Glomerular visceral epithelial cell (primary cell): ENCODE measurements at regions not wholly inside any gene's neighbourhood (a gene's known extent, or its start where the extent isn't known, plus 50 kb on each side); places are given as distances from the start of the nearest gene placed in this dataset.
"Not testable (repeated sequence)": the region's sequence is repeated elsewhere in the genome, so short reads cannot be mapped to it uniquely, and the experiment has no call there.

ENCODE experiments used
- DNase-seq: peaks from one replicate; pipeline ENCODE4 v3.0.0-alpha.2; 2016; ENCODE audit errors: extremely low spot score

DNA sequence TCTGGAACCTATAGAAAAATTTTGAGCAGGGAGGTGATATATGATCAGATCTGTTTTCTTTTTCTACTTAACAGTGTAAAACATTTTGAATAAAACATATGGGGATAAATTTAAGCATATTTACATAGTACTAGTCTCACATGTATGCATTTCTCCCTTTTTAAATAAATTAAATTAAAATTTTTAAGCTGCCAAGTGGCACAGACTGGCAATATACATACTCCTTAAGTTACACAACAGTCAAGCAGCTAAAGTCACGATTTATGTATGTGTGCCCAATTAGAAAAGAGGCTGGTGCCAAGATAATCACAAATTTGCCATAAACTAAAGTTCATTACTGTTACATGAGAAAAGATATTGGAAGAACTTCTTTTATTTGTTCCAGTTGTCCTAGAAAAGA, 532.0 kb downstream of the RWDD3 start:
- no peak for DNase-seq

DNA sequence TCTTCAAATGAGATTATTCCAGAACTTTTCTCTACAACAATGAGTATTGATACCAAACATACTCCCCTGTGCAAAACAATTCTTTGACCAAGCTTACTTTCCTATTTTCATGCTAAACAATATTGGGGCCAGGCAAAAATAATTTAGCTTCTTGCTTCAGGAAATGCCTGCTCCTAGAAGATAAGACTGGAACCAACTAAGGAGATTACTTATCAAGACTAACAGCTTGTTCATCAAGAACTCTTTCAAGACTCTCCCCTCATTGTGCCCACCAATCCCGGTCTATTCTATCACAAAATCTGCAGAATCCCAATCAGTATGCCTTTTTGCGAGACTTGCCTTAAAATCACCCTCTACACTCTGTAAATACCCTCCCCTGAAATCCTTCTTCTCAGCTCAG, 536.6 kb downstream of the RWDD3 start:
- DNase-seq: no peak

DNA sequence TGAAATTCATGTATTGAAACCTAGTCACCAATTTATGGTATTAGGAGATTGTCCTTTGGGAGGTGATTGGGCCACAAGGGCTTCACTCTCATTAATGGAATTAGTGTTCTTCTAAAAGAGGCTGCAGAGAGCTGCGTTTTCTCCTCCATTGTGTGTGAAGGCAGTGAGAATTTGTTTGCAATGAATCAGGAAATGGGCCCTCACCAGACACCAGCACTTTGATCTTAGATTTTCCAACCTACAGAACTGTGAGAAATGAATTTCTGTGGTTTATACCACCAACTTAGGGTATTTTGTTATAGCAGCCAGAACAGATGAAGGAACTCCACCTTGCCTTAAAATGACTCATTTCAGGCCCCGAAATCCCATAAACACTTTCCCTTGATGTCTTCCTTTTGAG, 544.2 kb downstream of the RWDD3 start:
- no peak for DNase-seq

DNA sequence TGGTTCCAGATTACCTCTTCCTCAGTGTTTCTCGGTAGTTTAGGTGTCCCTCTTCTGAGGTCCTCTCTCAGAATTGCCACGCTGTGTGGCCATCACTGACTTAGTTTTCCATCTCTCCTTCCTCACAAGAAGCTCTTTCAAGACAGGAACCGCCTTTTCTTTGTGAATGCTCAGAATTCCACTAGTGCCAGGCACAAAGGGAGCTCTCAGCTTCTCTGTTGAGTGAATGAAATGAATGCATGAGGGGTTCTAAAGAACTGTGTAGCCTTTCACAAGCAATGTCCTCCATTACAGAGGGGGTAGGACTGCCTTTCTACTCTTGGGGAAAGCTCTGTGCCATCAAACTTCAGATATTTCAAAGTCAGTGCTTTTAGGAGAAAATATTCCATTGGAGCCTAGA, 546.8 kb downstream of the RWDD3 start:
- no peak for DNase-seq

DNA sequence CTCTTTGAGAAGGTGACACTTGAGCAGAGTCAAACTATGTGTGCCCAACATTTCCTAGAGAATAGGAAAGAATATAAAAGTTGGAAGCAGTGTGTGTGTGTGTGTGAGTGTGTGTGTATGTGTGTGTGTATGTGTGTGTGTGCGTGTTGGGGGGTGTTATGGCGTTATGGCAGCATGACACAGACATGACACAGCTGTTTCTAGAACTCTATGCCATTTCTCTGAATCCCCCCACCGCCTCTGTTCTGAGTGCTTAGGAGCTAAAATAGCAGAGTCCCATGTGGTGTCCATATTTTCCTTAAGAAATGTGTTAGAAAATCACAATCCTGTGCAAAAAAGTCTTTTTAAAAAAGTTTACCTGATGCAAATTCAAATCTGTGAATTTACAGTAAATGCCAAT, 556.1 kb downstream of the RWDD3 start:
- DNase-seq: no peak

DNA sequence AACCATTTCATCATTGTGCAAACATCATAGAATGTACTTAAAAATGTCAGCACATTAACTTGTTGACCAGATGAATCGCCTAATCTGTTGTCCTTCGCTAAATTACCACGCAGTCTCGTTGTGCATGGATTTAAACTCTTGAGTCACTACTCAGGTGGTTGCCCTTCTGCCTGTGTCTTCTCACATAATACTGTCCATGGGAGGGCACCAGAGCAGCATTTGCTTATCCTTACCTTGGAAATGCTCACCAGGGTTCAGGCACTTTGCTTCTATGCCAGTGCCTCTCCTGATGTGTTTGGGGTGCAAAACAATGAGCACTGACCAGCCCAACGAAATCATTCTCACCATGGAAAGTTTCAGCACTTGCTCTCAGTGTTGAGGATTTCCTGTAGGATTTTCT, 559.9 kb downstream of the RWDD3 start:
- DNase-seq: no peak

DNA sequence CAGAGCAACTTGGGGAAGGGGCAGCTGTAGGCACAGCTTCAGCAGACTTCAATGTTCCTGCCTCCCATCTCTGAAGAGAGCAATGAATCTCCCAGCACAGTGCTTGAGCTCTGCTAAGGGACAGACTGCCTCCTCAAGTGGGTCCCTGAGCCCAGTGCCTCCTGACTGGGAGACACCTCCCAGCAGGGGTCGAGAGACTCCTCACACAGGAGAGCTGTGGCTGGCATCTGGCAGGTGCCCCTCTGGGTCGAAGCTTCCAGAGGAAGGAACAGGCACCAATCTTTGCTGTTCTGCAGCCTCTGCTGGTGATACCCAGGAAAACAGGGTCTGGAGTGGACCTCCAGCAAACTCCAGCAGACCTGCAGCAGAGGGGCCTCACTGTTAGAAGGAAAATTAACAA, 563.8 kb downstream of the RWDD3 start:
- not testable (repeated sequence) for DNase-seq

DNA sequence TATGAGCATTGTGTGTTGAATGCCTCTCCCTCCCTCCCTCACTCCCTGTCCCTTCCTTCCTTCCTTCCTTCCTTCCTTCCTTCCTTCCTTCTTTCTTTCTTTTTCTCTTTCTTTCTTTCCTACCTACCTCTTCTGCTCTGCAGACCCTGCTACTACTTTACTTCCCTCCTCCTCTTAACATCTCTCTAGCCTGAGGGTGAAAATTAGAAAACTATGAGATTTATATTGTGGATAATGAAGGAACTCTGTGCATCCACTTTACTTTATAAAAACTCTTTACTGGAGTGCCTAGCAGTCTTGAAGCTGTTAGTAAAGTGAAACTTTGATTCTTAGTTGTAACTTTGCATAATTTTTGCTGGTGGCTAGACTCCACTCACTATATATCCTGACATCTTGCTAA, 572.2 kb downstream of the RWDD3 start:
- no peak for DNase-seq

DNA sequence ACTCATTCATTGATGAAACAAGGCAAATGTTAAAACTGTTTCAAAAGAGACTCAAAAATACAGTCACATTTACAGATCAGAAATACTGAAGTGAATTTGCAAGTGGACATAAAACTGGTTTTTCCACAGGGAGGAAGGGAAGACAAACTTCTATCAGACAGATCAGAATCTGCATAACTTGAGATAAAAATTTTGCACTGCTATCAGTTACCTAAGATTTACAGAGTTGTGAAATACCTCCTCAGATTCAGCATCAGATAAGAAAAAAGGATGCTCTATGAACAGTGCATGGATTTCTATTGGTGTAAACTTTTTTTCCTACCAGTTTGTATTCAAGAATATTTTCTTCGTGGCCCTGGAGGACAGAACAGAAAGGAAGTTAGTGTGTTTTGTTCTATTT, 575.4 kb downstream of the RWDD3 start:
- DNase-seq: no peak

DNA sequence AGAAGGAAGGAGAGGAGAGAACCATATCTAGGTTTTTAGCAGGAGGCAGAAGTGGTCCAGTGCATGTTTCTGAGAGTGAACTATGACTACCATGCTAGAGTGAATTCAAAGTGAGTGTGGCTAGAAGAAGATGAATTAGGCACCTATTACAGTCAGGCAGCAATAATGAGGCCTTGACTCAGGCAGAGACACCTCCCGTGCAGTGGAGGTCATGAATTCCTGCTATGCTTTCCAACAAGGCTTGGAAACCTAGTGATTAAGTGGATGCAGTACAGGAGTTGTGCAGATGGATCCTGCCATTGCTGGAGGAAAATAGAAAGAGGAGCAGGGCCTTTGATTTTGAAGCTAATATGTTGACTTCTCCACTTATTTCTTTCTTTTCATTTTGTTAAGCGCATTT, 581.5 kb downstream of the RWDD3 start:
- no peak for DNase-seq

DNA sequence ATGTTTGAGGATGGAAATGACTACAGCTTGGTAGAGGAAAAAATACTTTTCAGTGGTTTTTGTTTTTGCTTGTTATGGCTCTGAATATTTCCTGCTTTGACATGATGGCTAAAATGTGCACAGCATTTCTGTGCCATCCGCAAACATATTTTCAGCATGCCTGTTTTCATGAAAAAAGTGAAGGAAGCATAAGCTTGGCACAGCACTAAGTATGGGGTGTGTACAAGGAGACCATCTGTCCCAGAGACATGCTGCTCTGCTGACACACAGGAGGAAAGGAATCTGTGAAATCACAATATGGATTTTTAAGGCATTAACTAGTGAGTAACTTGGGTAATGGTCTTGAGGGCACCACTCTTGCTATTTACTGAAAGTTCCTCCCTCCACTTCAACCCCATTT, 595.5 kb downstream of the RWDD3 start:
- DNase-seq: no peak

DNA sequence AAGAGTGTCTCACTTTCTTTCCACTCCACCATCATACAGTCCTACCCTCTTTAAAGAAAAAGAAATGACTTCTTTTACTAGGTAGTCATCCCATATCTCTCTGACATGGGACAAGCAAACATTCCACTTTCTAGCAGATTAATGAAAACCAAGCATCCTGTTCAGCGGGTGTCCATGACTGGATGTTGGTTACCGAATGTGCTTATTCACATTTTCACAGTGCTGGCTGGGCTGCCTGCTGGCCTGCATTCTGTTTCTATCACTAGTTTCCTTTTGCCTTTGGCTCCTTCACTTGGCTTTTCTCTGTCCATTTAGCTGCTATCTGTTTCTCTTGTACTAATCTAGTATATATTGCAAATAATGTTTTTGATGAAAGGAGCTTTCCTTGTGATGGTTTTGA, 598.4 kb downstream of the RWDD3 start:
- DNase-seq: no peak

DNA sequence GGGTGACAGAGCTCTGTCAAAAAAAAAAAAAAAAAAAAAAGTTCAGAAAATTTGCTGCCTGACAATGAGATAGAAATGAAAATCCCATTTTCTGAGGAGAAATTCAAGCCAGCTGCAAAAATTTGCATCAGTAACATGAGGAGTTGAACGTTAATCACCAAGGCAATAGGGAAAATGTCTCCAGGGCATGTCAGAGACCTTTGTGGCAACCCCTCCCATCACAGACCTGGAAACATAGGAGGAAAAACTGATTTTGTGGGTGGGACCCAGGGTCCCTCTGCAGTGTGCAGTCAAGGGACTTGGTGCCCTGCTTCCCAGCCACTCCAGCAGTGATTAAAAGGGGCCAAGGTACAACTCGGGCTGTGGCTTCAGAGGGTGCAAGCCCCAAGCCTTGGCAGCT, 615.4 kb downstream of the RWDD3 start:
- DNase-seq: no peak

DNA sequence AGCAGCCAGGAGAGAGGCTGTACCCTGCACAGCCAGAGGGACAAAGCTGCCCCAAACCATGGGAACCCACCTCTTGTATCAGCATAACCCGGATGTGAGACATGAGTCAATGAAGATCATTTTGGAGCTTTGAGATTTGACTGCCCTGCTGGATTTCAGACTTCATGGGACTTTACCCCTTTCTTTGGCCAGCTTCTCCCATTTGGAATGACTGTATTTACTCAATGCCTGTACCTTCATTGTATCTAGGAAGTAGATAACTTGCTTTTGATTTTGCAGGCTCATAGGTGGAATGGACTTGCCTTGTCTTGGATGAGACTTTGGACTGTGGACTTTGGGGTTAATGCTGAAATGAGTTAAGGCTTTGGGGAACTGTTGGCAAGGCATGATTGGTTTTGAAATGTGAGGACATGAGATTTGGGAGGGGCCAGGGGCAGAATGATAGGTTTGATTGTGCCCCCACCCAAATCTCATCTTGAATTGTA, 616.2 kb downstream of the RWDD3 start:
- no peak for DNase-seq

DNA sequence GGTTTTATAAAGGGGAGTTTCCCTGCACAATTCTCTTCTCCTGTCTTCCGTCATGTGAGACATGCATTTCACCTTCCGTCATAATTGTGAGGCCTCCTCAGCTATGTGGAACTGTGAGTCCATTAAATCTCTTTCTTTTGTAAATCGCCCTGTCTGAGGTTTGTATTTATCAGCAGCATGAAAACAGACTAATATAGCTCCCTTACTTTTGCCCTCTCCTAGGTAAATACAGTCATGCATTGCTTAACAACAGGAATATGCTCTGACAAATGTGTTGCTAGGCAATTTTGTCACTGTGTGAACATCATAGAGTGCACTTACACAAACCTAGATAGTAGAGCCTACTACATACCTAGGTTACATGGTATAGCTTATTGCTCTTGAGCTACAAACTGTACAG, 616.8 kb downstream of the RWDD3 start:
- DNase-seq: no peak

DNA sequence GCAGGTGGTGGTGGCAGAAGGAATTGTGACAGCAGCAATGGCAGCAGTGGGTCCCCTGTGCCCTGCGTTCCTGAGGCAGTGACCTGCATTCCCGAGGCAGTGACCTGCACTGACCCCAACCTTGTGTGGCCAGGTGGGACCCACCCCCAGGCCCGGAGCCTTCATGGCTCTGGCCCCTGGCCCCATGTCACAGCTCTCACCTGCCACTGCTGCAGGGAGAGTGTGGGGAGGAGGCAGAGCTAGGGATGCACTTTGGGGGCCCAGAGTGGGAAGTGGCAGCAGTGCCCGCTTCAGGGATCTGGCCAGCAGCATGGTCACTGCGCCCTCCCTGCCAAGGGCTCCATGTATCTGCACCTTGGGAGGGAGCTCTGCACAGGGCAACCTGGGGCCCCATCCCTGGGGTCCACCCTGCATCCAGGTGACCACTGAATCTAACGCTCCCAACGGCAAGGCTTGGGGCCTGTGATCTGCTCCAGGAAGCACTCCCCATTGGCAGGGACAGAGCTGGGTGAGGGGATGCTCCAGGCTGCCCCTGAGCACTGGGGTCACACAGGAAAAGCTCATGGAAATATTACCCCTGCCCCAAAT, 618.6 kb downstream of the RWDD3 start:
- DNase-seq: no peak

DNA sequence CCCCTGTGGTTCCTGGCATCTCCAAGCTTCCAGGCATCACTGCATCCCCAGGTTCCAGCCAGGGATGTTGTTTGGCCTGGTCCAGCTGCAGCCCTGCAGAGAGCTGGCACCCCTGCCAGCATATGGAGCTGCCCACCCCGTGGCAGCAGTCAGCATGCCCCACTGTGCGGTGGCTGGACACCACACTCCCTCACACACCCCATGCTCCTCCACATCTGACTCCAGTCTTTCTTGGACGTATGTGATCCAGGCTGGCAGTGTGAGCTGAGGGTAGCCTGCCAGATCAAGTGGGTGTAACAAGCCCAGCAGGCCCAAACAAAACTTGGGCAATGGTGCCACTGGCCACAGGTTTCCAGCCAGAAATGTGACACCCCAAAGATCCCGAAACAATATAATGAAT, 620.4 kb downstream of the RWDD3 start:
- no peak for DNase-seq

DNA sequence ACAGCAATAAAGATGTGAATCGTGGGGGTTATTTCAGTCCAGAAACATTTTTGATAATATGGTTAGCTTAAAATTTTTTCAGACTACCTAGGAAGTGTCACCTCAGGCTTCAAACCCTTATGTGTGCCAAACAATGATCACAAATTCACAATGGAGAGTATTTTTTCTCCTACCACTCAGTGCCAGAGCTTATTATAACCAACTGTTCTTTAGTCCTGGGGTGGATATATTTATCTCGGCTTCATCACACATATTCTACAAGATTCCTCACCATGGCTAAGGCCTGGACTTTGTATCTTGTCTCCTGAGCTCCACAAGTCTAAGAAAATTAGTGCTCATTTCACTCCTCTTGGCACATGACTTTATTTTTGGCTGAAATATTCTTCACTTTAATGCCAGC, 629.1 kb downstream of the RWDD3 start:
- DNase-seq: no peak

DNA sequence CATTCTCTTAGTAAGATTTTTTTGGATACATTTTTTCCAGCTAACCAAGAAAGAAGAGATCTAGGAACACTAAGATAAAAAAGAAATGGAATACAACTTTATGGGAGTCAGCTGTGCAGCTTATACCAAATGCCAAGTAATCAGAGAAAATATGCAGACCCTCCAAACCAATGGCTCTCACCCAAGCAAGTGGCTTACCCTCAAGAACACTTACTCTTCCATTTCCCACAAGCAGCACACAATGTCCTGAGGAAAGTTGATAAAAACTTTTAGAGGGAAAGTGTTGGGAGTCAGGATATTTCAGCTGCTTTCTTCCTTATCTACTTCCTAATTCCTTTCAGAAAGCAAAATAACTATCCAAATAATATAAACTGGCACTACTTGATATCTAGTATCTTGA, 631.8 kb downstream of the RWDD3 start:
- DNase-seq: no peak

DNA sequence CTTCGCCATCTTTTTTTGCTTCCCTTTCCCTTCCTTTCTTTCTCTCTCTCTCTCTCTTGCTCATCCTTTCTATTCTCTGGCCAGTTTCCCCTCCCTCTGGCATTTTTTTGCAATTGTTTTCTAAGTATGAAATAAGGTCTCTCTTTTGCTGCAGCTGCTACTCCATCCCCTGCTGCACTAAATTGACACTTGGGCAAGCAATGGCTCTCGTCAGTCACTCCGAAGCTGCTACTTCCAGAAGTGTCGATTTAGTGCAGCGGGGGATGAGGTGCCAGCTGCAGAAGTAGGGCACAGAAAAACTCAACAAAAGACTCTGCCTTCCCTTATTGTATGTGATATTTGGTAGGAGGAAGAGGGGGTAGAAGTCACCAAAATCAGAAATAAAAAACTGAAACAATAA, 642.3 kb downstream of the RWDD3 start:
- no peak for DNase-seq

DNA sequence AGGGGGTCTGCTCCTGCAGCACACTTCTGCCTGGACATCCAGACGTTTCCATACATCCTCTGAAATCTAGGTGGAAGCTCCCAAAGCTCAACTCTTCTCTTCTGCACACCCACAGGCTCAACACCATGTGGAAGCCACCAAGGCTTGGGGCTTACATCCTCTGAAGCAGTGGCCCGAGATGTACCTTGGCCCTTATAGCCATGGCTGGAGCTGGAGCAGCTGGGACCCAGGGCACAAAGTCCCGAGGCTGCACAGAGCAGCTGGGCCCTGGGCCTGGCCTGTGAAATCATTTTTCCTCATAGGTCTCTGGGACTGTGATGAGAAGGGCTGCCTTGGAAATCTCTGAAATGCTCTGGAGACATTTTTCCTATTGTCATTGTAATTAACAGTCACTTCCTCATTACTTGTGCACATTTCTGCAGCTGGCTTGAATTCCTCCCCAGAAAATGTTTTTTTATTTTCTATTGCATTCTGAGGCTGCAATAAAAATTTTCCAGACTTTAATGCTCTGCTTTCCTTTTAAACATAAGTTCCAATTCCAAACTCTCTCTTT, 645.6 kb downstream of the RWDD3 start:
- DNase-seq: no peak

DNA sequence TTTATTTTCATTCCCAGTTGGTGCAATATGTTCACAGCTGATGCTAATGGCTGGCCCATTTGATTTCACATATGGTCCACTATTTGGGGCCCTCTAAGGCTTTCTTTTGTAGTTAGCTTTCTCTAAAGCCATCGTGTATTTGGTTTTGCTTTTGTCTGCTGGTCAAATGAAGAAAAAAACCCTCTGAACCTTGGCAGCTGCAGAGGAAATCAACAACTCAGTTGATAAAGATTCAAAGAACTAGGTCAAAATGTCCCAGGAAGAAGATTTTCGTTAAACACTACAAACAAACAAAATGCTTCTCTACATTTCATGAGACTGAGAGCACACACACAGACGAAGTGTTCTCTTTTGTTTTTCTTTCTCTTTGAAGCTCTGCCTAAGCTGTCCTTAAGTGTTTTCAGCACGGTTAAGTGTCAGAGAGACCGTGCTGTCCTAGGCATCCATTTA, 655.0 kb downstream of the RWDD3 start:
- DNase-seq: no peak

DNA sequence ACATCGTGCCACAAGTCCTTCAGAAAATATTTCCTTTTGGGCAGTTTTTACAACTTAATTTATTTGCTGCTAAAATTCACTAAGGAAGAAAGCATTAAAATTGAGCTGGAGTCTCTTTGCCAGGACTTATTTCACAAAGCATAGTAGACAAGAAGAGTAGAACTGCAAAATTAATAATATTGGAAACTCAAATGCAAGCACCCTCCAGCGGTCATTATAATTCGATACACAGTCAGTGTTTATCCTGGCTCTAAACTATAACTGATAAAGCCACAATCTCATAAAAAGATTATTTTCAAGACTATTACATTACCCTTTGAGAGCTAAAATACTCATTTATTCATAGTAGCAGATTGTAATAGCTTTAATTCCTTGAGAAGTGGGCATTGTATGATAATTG, 655.4 kb downstream of the RWDD3 start:
- no peak for DNase-seq

DNA sequence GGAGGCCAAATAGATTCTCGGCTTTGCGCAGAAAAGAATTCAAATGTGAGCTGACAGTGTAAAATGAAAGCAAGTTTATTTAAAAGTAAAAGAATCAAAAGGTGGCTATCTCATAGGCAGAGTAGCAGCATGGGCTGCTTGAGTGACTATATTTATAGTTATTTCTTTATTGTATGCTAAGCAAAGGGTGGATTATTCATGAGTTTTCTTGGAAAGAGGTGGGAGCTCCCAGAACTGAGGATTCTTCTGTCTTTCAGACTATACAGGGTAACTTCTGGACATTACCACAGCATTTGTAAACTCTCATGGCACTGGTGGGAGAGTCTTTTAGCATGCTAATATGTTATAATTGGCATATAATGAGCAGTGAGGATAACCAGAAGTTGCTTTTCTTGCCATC, 659.9 kb downstream of the RWDD3 start:
- DNase-seq: no peak
